ENCODE measurements at regions not wholly inside any gene's neighbourhood (a gene's known extent, or its start where the extent isn't known, plus 50 kb on each side); places are given as distances from the start of the nearest gene placed in this dataset.

DNA sequence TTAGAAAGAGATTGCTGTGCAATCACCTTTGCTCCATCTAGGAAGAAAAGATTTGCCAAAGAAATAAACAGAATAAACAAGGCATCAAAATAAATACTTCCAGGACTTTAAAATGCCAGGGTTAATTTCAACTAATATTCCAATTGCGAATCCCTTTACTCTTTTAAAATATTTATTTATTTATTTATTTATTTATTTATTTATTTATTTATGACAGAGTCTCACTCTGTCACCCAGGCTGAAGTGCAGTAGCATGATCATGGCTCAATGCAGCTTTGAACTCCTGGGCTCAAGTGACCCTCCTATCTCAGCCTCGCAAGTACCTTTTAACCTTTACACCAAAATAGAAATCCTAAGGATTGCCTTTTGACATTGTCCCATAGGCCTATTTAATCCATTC, 191.1 kb downstream of the EDN1 start:
- intact Hi-C loops (cut with DNase I; ENCODE audit: low total_unique reads) = no loop called here
- H3K4me3 ChIP-seq = no peak overlapping the region
- no peaks in the 10 kb centered on the region for H3K9me3 ChIP-seq
- no peak for DNase-seq
- H3K27me3 ChIP-seq (replicated peaks in 1 of 7) = no peaks in the 10 kb centered on the region
- no peaks in the 10 kb centered on the region for H3K36me3 ChIP-seq
- no peak overlapping the region for H3K27ac ChIP-seq
- TF ChIP-seq, protein P1, sequence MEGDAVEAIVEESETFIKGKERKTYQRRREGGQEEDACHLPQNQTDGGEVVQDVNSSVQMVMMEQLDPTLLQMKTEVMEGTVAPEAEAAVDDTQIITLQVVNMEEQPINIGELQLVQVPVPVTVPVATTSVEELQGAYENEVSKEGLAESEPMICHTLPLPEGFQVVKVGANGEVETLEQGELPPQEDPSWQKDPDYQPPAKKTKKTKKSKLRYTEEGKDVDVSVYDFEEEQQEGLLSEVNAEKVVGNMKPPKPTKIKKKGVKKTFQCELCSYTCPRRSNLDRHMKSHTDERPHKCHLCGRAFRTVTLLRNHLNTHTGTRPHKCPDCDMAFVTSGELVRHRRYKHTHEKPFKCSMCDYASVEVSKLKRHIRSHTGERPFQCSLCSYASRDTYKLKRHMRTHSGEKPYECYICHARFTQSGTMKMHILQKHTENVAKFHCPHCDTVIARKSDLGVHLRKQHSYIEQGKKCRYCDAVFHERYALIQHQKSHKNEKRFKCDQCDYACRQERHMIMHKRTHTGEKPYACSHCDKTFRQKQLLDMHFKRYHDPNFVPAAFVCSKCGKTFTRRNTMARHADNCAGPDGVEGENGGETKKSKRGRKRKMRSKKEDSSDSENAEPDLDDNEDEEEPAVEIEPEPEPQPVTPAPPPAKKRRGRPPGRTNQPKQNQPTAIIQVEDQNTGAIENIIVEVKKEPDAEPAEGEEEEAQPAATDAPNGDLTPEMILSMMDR (IDR thresholded peaks at IDR 0.05 in 8 of 11, conservative IDR thresholded peaks at IDR 0.05 in 3 of 11) = no peak
- TF ChIP-seq POLR2AphosphoS5 (IDR thresholded peaks at IDR 0.05) = no peak
- TF ChIP-seq POLR2A (IDR thresholded peaks at IDR 0.05) = no peak
- WGBS, 5 donors = 91 to 97% (median 93%) methylated on average over 2 of the region's 2 CpGs
- H3K4me1 ChIP-seq = peaks cover 0 to 14% (median 11%) of the 10 kb centered on the region in 6 donors

GRCh38 chr6:12481850-12482249, 191.7 kb downstream of the EDN1 start:
- no peaks in the 10 kb centered on the region for H3K27me3 ChIP-seq (replicated peaks in 1 of 7)
- no peak overlapping the region for H3K4me3 ChIP-seq
- DNase-seq = no peak
- peaks cover 0 to 14% (median 11%) of the 10 kb centered on the region in 6 donors for H3K4me1 ChIP-seq
- intact Hi-C loops (cut with DNase I; ENCODE audit: low total_unique reads) = no loop called here
- H3K36me3 ChIP-seq = no peaks in the 10 kb centered on the region
- WGBS, 5 donors = 93 to 100% (median 97%) methylated on average over 2 of the region's 2 CpGs
- no peak overlapping the region for H3K27ac ChIP-seq
- H3K9me3 ChIP-seq = no peaks in the 10 kb centered on the region
- TF ChIP-seq POLR2A (IDR thresholded peaks at IDR 0.05) (no peak), POLR2AphosphoS5 (IDR thresholded peaks at IDR 0.05) (no peak)
- TF ChIP-seq, protein P1 (IDR thresholded peaks at IDR 0.05 in 8 of 11, conservative IDR thresholded peaks at IDR 0.05 in 3 of 11) = no peak

GRCh38 chr6:12482386-12483375, 192.5 kb downstream of the EDN1 start:
- Histone ChIP-seq H3K27ac (no peak overlapping the region), H3K4me1 (peaks cover 0 to 14% (median 11%) of the 10 kb centered on the region in 6 donors), H3K4me3 (no peak overlapping the region), H3K36me3 (no peaks in the 10 kb centered on the region), H3K27me3 (replicated peaks in 1 of 7) (no peaks in the 10 kb centered on the region), H3K9me3 (no peaks in the 10 kb centered on the region)
- WGBS, 5 donors = 66 to 82% (median 77%) methylated on average over 5 of the region's 5 CpGs
- TF ChIP-seq POLR2AphosphoS5 (IDR thresholded peaks at IDR 0.05) (no peak), POLR2A (IDR thresholded peaks at IDR 0.05) (no peak)
- TF ChIP-seq, protein P1 (IDR thresholded peaks at IDR 0.05 in 8 of 11, conservative IDR thresholded peaks at IDR 0.05 in 3 of 11) = no peak
- intact Hi-C loops (cut with DNase I; ENCODE audit: low total_unique reads) = no loop called here
- no peak for DNase-seq

GRCh38 chr6:12483712-12484111, 193.6 kb downstream of the EDN1 start:
- DNase-seq = no peak
- no peak overlapping the region for H3K27ac ChIP-seq
- peak overlapping the region in 2 of 8 donors; percentile 25 to 48 for H3K4me3 ChIP-seq
- intact Hi-C loops (cut with DNase I; ENCODE audit: low total_unique reads) = no loop called here
- no peak for TF ChIP-seq POLR2AphosphoS5 (IDR thresholded peaks at IDR 0.05)
- TF ChIP-seq, protein P1 (IDR thresholded peaks at IDR 0.05 in 8 of 11, conservative IDR thresholded peaks at IDR 0.05 in 3 of 11) = no peak
- no peak for TF ChIP-seq POLR2A (IDR thresholded peaks at IDR 0.05)
- no peaks in the 10 kb centered on the region for H3K9me3 ChIP-seq
- no peaks in the 10 kb centered on the region for H3K36me3 ChIP-seq
- H3K27me3 ChIP-seq (replicated peaks in 1 of 7) = no peaks in the 10 kb centered on the region
- 12 to 32% (median 21%) methylated on average over 5 of the region's 5 CpGs for WGBS, 5 donors
- peaks cover 0 to 14% (median 11%) of the 10 kb centered on the region in 6 donors for H3K4me1 ChIP-seq

All from spleen (tissue), 11 donors.